NCI-H2171 (cell line): ENCODE measurements at regions not wholly inside any gene's neighbourhood (a gene's known extent, or its start where the extent isn't known, plus 50 kb on each side); places are given as distances from the start of the nearest gene placed in this dataset.

Source experiments
- DNase-seq: peaks from one replicate; lab custom pipeline; 2025; lab: John Stamatoyannopoulos, UW

GRCh38 chr2:125070726-125071505 lies 1045.8 kb downstream of the CNTNAP5 start:
- DNase-seq = no peak

GRCh38 chr2:125073440-125073839 lies 1048.4 kb downstream of the CNTNAP5 start:
- no peak for DNase-seq

GRCh38 chr2:125085904-125086303 lies 1060.8 kb downstream of the CNTNAP5 start:
- no peak for DNase-seq

- DNase-seq = no peak
Observed at GRCh38 chr2:125086313-125087184, 1061.5 kb downstream of the CNTNAP5 start.

- no peak for DNase-seq
Observed at GRCh38 chr2:125092276-125093009, 1067.4 kb downstream of the CNTNAP5 start.

- no peak for DNase-seq
Observed at GRCh38 chr2:125095826-125096225, 1070.7 kb downstream of the CNTNAP5 start.

GRCh38 chr2:125106710-125107109 lies 1081.6 kb downstream of the CNTNAP5 start:
- no peak for DNase-seq

- DNase-seq = no peak
Observed at GRCh38 chr2:125107446-125107845, 1082.4 kb downstream of the CNTNAP5 start.

- DNase-seq = no peak
Observed at GRCh38 chr2:125108251-125108650, 1083.2 kb downstream of the CNTNAP5 start.

- peak; percentile 42 for DNase-seq
Observed at GRCh38 chr2:125125902-125126301, 1100.8 kb downstream of the CNTNAP5 start.

- no peak for DNase-seq
Observed at GRCh38 chr2:125160947-125161346, 1135.9 kb downstream of the CNTNAP5 start.

GRCh38 chr2:125167152-125167551 lies 1142.1 kb downstream of the CNTNAP5 start:
- no peak for DNase-seq

GRCh38 chr2:125167820-125168219 lies 1142.7 kb downstream of the CNTNAP5 start:
- DNase-seq = no peak

GRCh38 chr2:125168442-125168841 lies 1143.4 kb downstream of the CNTNAP5 start:
- DNase-seq = no peak

GRCh38 chr2:125169022-125169763 lies 1144.1 kb downstream of the CNTNAP5 start:
- DNase-seq = no peak

- peak; percentile 11 for DNase-seq
Observed at GRCh38 chr2:125169764-125170146, 1144.7 kb downstream of the CNTNAP5 start.

GRCh38 chr2:125172181-125172580 lies 1147.1 kb downstream of the CNTNAP5 start:
- no peak for DNase-seq

- DNase-seq = no peak
Observed at GRCh38 chr2:125175415-125175814, 1150.3 kb downstream of the CNTNAP5 start.

- DNase-seq = no peak
Observed at GRCh38 chr2:125185691-125186270, 1160.7 kb downstream of the CNTNAP5 start.

- DNase-seq = no peak
Observed at GRCh38 chr2:125207431-125207830, 1182.3 kb downstream of the CNTNAP5 start.

GRCh38 chr2:125216321-125216720 lies 1191.2 kb downstream of the CNTNAP5 start:
- DNase-seq = no peak
